GM12891 (cell line): ENCODE measurements at regions not wholly inside any gene's neighbourhood (a gene's known extent, or its start where the extent isn't known, plus 50 kb on each side); places are given as distances from the start of the nearest gene placed in this dataset.
A peak's percentile ranks its signal among the peaks of the same experiment; 100 is the strongest.

ENCODE experiments used
- DNase-seq: peaks from one replicate; pipeline ENCODE4 v3.0.0; 2011; ENCODE audit warnings: low spot score; ENCODE audit not compliant: insufficient read length
- FAIRE-seq: peaks from 2 replicates; lab custom pipeline; 2011; peaks lifted over from hg19 to GRCh38; lab: Jason Lieb, UNC
- PAX5 ChIP-seq: IDR thresholded peaks from 2 replicates; pipeline ENCODE4 v1.6.1; 2011; ENCODE audit warnings: low read length, moderate library complexity, mild to moderate bottlenecking; ENCODE audit not compliant: insufficient read depth, severe bottlenecking
- POLR2A ChIP-seq: IDR thresholded peaks from 2 replicates; pipeline ENCODE4 v1.6.1; 2011; ENCODE audit warnings: low read depth, low read length, control low read depth
- POLR2AphosphoS5 ChIP-seq: IDR thresholded peaks from 2 replicates; pipeline ENCODE4 v1.6.1; 2011; ENCODE audit warnings: low read depth, low read length, control low read depth
- POU2F2 ChIP-seq: IDR thresholded peaks from 2 replicates; pipeline ENCODE4 v1.6.1; 2011; ENCODE audit warnings: low read depth, mild to moderate bottlenecking, control low read depth, low read length, moderate library complexity
- SPI1 ChIP-seq: IDR thresholded peaks from 2 replicates; pipeline ENCODE4 v1.6.1; 2011; ENCODE audit warnings: low read depth, low read length, control low read depth
- TAF1 ChIP-seq: IDR thresholded peaks from 2 replicates; pipeline ENCODE4 v1.6.1; 2011; ENCODE audit warnings: low read depth, low read length, control low read depth

GRCh38 chr10:90557385-90557784 is 300.5 kb downstream of the HTR7 start:
- DNase-seq = no peak
- TF ChIP-seq POU2F2 = no peak
- no peak for TF ChIP-seq SPI1
- no peak for TF ChIP-seq POLR2AphosphoS5
- TF ChIP-seq PAX5 = no peak
- no peak for TF ChIP-seq TAF1
- TF ChIP-seq POLR2A = no peak
- no peak for FAIRE-seq

DNA sequence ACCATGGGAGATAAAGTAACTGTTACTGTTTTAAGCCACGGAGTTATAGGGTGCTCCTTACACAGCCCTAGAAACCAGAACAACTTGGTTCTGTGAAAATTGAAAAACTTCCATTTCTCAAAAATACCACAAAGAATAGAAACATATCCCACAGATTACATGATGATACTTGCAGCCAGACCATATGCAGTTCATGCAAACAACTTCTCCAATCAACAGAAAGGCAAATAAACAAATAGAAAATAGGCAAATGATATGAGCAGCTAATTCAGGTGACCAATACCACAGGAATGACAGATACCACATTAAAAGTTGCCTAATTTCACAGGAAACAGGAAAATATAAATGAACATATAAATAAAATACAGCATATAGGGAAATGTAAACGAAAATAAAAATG is 297.5 kb downstream of the HTR7 start:
- DNase-seq = no peak
- FAIRE-seq = no peak
- TF ChIP-seq PAX5 (no peak), POLR2AphosphoS5 (no peak), TAF1 (no peak), POLR2A (no peak), POU2F2 (no peak), SPI1 (no peak)

DNA sequence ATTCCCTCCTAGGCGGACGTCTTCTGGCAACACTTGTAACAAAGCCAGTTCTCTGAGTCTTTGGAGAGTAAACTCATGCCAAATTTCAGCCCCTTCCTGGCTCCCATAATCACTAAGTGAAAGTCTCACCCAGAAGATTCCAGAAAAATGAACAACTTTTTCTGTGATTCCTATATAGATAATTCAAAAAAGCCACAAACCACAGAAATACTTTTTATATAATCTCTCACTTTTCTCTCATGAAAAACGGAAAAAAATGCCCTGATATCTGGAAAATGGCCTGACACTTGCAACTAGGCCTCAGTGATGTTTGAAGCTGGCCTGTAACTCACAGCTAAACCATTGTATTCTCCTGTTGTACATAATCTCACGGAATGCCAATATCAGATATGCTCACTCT is 296.2 kb downstream of the HTR7 start:
- DNase-seq (no peak), FAIRE-seq (no peak)
- TF ChIP-seq PAX5 (no peak), SPI1 (no peak), POLR2A (no peak), TAF1 (no peak), POLR2AphosphoS5 (no peak), POU2F2 (no peak)

- DNase-seq = no peak
- TF ChIP-seq PAX5 (no peak), POLR2A (no peak), SPI1 (no peak), POLR2AphosphoS5 (no peak), TAF1 (no peak), POU2F2 (no peak)
- no peak for FAIRE-seq
These were observed 286.2 kb downstream of the HTR7 start for GRCh38 chr10:90571481-90572258.

- TF ChIP-seq TAF1 = no peak
- TF ChIP-seq SPI1 = no peak
- TF ChIP-seq POLR2A = no peak
- TF ChIP-seq POU2F2 = no peak
- TF ChIP-seq POLR2AphosphoS5 = no peak
- TF ChIP-seq PAX5 = no peak
- FAIRE-seq (no peak), DNase-seq (no peak)
These were observed 282.7 kb downstream of the HTR7 start for GRCh38 chr10:90575125-90575524.

DNA sequence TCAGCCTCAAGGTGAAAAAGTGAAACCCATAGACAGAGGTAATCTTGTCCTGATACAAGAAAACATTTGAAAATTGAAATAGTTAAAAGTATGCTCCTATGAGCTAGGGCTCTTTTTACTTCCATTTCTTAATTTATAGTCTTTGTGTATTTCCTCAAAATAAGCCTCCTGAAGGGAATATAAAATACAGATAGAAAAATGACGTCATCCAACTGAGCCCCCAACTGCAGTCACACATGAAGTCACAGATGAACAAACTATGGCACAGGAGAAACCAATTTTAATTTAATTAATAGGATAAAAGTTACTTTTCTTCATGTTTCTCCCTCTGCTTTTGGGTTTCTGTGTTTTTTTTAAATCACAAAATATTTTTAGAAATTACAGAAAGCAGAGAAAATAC is 280.3 kb downstream of the HTR7 start:
- FAIRE-seq (no peak), DNase-seq (no peak)
- TF ChIP-seq SPI1 = no peak
- TF ChIP-seq POU2F2 = no peak
- TF ChIP-seq POLR2AphosphoS5 = no peak
- TF ChIP-seq PAX5 = no peak
- no peak for TF ChIP-seq TAF1
- TF ChIP-seq POLR2A = no peak

- DNase-seq (no peak), FAIRE-seq (no peak)
- TF ChIP-seq SPI1 = peak; percentile 32; the same call in 1 of the 2 replicates
- TF ChIP-seq TAF1 = no peak
These were observed 278.1 kb downstream of the HTR7 start for GRCh38 chr10:90579602-90580242.

DNA sequence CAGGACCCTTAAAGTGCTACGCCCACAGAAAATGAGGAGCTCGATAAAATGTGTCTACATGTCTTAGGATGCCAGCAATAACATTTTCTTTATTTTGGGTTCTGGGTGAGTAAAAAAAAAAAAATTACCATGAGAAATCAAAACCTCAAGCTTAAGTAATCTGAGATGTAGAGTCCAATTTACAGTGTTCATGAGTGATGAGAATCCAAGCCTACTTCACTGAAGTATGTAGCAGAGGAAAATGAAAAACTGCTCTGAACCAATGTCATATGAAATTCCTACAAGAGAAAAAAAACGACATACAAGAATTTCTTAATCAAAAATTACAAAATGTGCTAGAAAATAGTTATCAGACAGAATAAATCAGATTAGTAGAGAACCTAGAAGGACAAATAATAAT is 274.4 kb downstream of the HTR7 start:
- FAIRE-seq (no peak), DNase-seq (no peak)
- TF ChIP-seq SPI1 = no peak

- FAIRE-seq (no peak), DNase-seq (no peak)
- TF ChIP-seq POLR2A (no peak), POU2F2 (no peak), TAF1 (no peak), SPI1 (no peak), PAX5 (no peak), POLR2AphosphoS5 (no peak)
These were observed 270.8 kb downstream of the HTR7 start for GRCh38 chr10:90587081-90587491.

GRCh38 chr10:90587561-90587960 is 270.3 kb downstream of the HTR7 start:
- no peak for DNase-seq
- no peak for FAIRE-seq
- TF ChIP-seq POLR2AphosphoS5 (no peak), SPI1 (no peak), TAF1 (no peak), POU2F2 (no peak), PAX5 (no peak), POLR2A (no peak)
